Glutamatergic neuron (in vitro differentiated cells): ENCODE measurements at regions not wholly inside any gene's neighbourhood (a gene's known extent, or its start where the extent isn't known, plus 50 kb on each side); places are given as distances from the start of the nearest gene placed in this dataset.

Experiments used
- DNase-seq: peaks from one replicate; pipeline ENCODE4 v3.0.0; 2022
- H3K27ac Mint-ChIP-seq: one replicate; pipeline ENCODE4 v1.8.0; 2020; ENCODE audit warnings: mild to moderate bottlenecking, mixed read lengths, inconsistent platforms; ENCODE audit not compliant: unreplicated experiment
- H3K27me3 Mint-ChIP-seq: one replicate; pipeline ENCODE4 v1.8.0; 2020; ENCODE audit warnings: mild to moderate bottlenecking, moderate library complexity, mixed read lengths, inconsistent platforms; ENCODE audit not compliant: unreplicated experiment
- H3K36me3 Mint-ChIP-seq: one replicate; pipeline ENCODE4 v1.8.0; 2020; ENCODE audit warnings: mild to moderate bottlenecking, mixed read lengths, inconsistent platforms; ENCODE audit not compliant: unreplicated experiment
- H3K4me1 Mint-ChIP-seq: one replicate; pipeline ENCODE4 v1.8.0; 2020; ENCODE audit warnings: mild to moderate bottlenecking, low read depth, mixed read lengths, inconsistent platforms; ENCODE audit not compliant: unreplicated experiment
- H3K4me3 Mint-ChIP-seq: one replicate; pipeline ENCODE4 v1.8.0; 2020; ENCODE audit warnings: mild to moderate bottlenecking, mixed read lengths, inconsistent platforms; ENCODE audit not compliant: unreplicated experiment
- H3K9me3 Mint-ChIP-seq: one replicate; pipeline ENCODE4 v1.8.0; 2020; ENCODE audit warnings: mild to moderate bottlenecking, moderate library complexity, mixed read lengths, inconsistent platforms; ENCODE audit not compliant: unreplicated experiment
- CTCF ChIP-seq: fragments of 200-600 bp; sonication (generic); IDR thresholded peaks from one replicate; pipeline ENCODE4 v1.5.0; 2021; ENCODE audit not compliant: partially characterized antibody, unreplicated experiment

GRCh38 chr20:48076747-48077146, 291.5 kb upstream of the SULF2 start:
- Mint-ChIP-seq H3K4me1 (peaks cover 5% of the 10 kb centered on the region), H3K9me3 (peaks cover 7% of the 10 kb centered on the region), H3K27me3 (peaks cover 1% of the 10 kb centered on the region), H3K27ac (no peak overlapping the region), H3K4me3 (no peak overlapping the region), H3K36me3 (no peaks in the 10 kb centered on the region)
- no peak for TF ChIP-seq CTCF
- no peak for DNase-seq

- H3K9me3 Mint-ChIP-seq = peaks cover 7% of the 10 kb centered on the region
These were observed 291.0 kb upstream of the SULF2 start for GRCh38 chr20:48076247-48076646.

GRCh38 chr20:48075591-48076174, 290.4 kb upstream of the SULF2 start:
- Mint-ChIP-seq H3K9me3 (peaks cover 7% of the 10 kb centered on the region), H3K36me3 (no peaks in the 10 kb centered on the region), H3K4me3 (no peak overlapping the region), H3K27me3 (peaks cover 1% of the 10 kb centered on the region), H3K27ac (no peak overlapping the region), H3K4me1 (peaks cover 5% of the 10 kb centered on the region)
- DNase-seq = no peak
- TF ChIP-seq CTCF = no peak

More at GRCh38 chr20:48076247-48076646, 291.0 kb upstream of the SULF2 start:
- no peak overlapping the region for H3K4me3 Mint-ChIP-seq
- no peak for DNase-seq
- H3K27ac Mint-ChIP-seq = no peak overlapping the region
- no peaks in the 10 kb centered on the region for H3K36me3 Mint-ChIP-seq
- peaks cover 1% of the 10 kb centered on the region for H3K27me3 Mint-ChIP-seq
- H3K4me1 Mint-ChIP-seq = peaks cover 5% of the 10 kb centered on the region
- TF ChIP-seq CTCF = no peak

- no peak overlapping the region for H3K27ac Mint-ChIP-seq
- H3K9me3 Mint-ChIP-seq = peaks cover 2% of the 10 kb centered on the region
- DNase-seq = no peak
- TF ChIP-seq CTCF = no peak
- H3K36me3 Mint-ChIP-seq = no peaks in the 10 kb centered on the region
- peaks cover 2% of the 10 kb centered on the region for H3K27me3 Mint-ChIP-seq
- H3K4me3 Mint-ChIP-seq = no peak overlapping the region
- peaks cover 12% of the 10 kb centered on the region for H3K4me1 Mint-ChIP-seq
These were observed 285.8 kb upstream of the SULF2 start for GRCh38 chr20:48070991-48071652.

- no peak for DNase-seq
- H3K27me3 Mint-ChIP-seq = peaks cover 2% of the 10 kb centered on the region
- H3K9me3 Mint-ChIP-seq = peaks cover 2% of the 10 kb centered on the region
- no peaks in the 10 kb centered on the region for H3K36me3 Mint-ChIP-seq
- peaks cover 9% of the 10 kb centered on the region for H3K4me1 Mint-ChIP-seq
- H3K27ac Mint-ChIP-seq = peak overlapping the region; percentile 14
- no peak for TF ChIP-seq CTCF
- H3K4me3 Mint-ChIP-seq = no peak overlapping the region
These were observed 284.3 kb upstream of the SULF2 start for GRCh38 chr20:48069596-48069995.
